Suprapubic skin (tissue), 3 donors: ENCODE measurements at regions not wholly inside any gene's neighbourhood (a gene's known extent, or its start where the extent isn't known, plus 50 kb on each side); places are given as distances from the start of the nearest gene placed in this dataset.

Source experiments
- POLR2A ChIP-seq, 2 donors: fragments of 450-650 bp; IDR thresholded peaks; one replicate each; pipeline ENCODE4 v1.6.1; 2017; ENCODE audit warnings: antibody characterized with exemption in 2 of 2, mild to moderate bottlenecking in 2 of 2, moderate library complexity in 2 of 2
- TF ChIP-seq, protein P1 (sequence below), 2 donors: fragments of 200-600 bp in 1 of 2; fragments of 450-650 bp in 1 of 2; sonication (generic) in 1 of 2; IDR thresholded peaks; one replicate each; pipeline ENCODE4 v1.5.1; 2016 to 2019; ENCODE audit warnings: antibody characterized with exemption in 2 of 2, mild to moderate bottlenecking in 1 of 2, moderate library complexity in 1 of 2

DNA sequence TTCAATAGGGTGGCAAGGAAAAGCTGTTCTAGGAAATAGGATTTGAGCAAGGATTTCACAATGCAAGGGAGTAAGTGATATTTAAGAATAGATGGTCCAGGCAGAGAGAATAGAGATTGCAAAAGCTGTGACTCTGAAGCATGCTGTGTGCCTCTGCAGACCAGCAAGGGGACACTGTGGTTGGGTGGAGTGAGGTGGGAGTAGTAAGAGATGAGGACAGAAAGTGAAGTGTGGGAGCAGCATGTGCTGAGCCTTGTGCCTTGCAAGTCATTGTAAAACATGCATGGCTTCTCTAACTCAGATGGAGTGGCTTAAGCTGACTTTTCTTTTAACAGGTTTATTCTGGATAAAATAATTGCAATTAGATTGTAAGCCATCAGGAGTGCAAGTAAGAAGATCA lies 442.4 kb downstream of the CCSER2 start:
- TF ChIP-seq, protein P1, sequence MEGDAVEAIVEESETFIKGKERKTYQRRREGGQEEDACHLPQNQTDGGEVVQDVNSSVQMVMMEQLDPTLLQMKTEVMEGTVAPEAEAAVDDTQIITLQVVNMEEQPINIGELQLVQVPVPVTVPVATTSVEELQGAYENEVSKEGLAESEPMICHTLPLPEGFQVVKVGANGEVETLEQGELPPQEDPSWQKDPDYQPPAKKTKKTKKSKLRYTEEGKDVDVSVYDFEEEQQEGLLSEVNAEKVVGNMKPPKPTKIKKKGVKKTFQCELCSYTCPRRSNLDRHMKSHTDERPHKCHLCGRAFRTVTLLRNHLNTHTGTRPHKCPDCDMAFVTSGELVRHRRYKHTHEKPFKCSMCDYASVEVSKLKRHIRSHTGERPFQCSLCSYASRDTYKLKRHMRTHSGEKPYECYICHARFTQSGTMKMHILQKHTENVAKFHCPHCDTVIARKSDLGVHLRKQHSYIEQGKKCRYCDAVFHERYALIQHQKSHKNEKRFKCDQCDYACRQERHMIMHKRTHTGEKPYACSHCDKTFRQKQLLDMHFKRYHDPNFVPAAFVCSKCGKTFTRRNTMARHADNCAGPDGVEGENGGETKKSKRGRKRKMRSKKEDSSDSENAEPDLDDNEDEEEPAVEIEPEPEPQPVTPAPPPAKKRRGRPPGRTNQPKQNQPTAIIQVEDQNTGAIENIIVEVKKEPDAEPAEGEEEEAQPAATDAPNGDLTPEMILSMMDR (IDR thresholded peaks at IDR 0.05) = no peak
- no peak for TF ChIP-seq POLR2A (IDR thresholded peaks at IDR 0.05)
